ENCODE measurements at regions not wholly inside any gene's neighbourhood (a gene's known extent, or its start where the extent isn't known, plus 50 kb on each side); places are given as distances from the start of the nearest gene placed in this dataset.

DNA sequence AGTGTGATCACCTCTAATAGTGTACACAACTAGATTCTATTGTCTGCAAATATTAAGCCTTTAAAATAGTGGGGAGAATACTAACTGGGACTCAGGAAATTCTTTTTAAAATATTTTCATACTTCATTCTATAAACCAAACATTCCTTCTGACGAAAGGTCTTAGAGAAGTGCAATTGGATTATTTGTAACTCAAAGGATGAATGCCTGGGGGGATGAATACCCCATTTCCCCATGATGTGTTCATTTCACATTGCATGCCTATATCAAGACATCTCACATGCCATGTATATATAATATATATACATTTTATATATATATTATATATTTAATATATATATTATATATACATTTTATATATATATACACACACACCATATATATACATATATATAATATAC, 189.9 kb downstream of the VGLL3 start:
- TF ChIP-seq, protein P1, sequence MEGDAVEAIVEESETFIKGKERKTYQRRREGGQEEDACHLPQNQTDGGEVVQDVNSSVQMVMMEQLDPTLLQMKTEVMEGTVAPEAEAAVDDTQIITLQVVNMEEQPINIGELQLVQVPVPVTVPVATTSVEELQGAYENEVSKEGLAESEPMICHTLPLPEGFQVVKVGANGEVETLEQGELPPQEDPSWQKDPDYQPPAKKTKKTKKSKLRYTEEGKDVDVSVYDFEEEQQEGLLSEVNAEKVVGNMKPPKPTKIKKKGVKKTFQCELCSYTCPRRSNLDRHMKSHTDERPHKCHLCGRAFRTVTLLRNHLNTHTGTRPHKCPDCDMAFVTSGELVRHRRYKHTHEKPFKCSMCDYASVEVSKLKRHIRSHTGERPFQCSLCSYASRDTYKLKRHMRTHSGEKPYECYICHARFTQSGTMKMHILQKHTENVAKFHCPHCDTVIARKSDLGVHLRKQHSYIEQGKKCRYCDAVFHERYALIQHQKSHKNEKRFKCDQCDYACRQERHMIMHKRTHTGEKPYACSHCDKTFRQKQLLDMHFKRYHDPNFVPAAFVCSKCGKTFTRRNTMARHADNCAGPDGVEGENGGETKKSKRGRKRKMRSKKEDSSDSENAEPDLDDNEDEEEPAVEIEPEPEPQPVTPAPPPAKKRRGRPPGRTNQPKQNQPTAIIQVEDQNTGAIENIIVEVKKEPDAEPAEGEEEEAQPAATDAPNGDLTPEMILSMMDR (IDR thresholded peaks at IDR 0.05; ENCODE audit: insufficient read depth, low read length): no peak
- TF ChIP-seq, protein P2, sequence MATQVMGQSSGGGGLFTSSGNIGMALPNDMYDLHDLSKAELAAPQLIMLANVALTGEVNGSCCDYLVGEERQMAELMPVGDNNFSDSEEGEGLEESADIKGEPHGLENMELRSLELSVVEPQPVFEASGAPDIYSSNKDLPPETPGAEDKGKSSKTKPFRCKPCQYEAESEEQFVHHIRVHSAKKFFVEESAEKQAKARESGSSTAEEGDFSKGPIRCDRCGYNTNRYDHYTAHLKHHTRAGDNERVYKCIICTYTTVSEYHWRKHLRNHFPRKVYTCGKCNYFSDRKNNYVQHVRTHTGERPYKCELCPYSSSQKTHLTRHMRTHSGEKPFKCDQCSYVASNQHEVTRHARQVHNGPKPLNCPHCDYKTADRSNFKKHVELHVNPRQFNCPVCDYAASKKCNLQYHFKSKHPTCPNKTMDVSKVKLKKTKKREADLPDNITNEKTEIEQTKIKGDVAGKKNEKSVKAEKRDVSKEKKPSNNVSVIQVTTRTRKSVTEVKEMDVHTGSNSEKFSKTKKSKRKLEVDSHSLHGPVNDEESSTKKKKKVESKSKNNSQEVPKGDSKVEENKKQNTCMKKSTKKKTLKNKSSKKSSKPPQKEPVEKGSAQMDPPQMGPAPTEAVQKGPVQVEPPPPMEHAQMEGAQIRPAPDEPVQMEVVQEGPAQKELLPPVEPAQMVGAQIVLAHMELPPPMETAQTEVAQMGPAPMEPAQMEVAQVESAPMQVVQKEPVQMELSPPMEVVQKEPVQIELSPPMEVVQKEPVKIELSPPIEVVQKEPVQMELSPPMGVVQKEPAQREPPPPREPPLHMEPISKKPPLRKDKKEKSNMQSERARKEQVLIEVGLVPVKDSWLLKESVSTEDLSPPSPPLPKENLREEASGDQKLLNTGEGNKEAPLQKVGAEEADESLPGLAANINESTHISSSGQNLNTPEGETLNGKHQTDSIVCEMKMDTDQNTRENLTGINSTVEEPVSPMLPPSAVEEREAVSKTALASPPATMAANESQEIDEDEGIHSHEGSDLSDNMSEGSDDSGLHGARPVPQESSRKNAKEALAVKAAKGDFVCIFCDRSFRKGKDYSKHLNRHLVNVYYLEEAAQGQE (IDR thresholded peaks at IDR 0.05; ENCODE audit: insufficient replicate concordance, low read depth): no peak

Data from HL-60 (cell line).